ENCODE measurements at regions not wholly inside any gene's neighbourhood (a gene's known extent, or its start where the extent isn't known, plus 50 kb on each side); places are given as distances from the start of the nearest gene placed in this dataset.
A peak's percentile ranks its signal among the peaks of the same experiment; 100 is the strongest.

GRCh38 chr3:57006949-57007419 is 53.5 kb upstream of the SPATA12 start:
- Mint-ChIP-seq H3K36me3 (peaks cover 12% of the 10 kb centered on the region), H3K4me1 (peaks cover 25% of the 10 kb centered on the region), H3K27ac (no peak overlapping the region), H3K9me3 (peaks cover 6% of the 10 kb centered on the region), H3K27me3 (ENCODE audit: low read depth) (no peaks in the 10 kb centered on the region), H3K4me3 (no peak overlapping the region)
- POLR2A ChIA-PET: no interaction called here
- ATAC-seq (peak; percentile 80), DNase-seq (ENCODE audit: low spot score) (peak; percentile 60)
- TF ChIP-seq SMAD3 (CRISPR knock-in tag; IDR thresholded peaks at IDR 0.05; ENCODE audit: borderline replicate concordance): no peak
- TF ChIP-seq CTCF (IDR thresholded peaks at IDR 0.05): peak; percentile 38
- no peak for TF ChIP-seq ZNF263 (CRISPR knock-in tag; IDR thresholded peaks at IDR 0.05; ENCODE audit: low read depth)
- CTCF ChIA-PET: interaction anchor here (1.7 to 3.8 kb wide), 3 partner anchors 11 to 41 kb away, joined by 6 to 14 read pairs (median 9); no protein-coding TSS in a partner anchor

- TF ChIP-seq TCF7 (CRISPR knock-in tag; IDR thresholded peaks at IDR 0.05; ENCODE audit: low read depth): no peak
- no peak for TF ChIP-seq ETV6 (CRISPR knock-in tag; IDR thresholded peaks at IDR 0.05)
- no peak for TF ChIP-seq IRF2 (CRISPR knock-in tag; IDR thresholded peaks at IDR 0.05; ENCODE audit: borderline replicate concordance, low read depth)
- TF ChIP-seq ZNF396 (CRISPR knock-in tag; IDR thresholded peaks at IDR 0.05; ENCODE audit: borderline replicate concordance): no peak
- TF ChIP-seq FOXJ3 (CRISPR knock-in tag; IDR thresholded peaks at IDR 0.05; ENCODE audit: borderline replicate concordance): no peak
- no peak for TF ChIP-seq HMGA2 (CRISPR knock-in tag; IDR thresholded peaks at IDR 0.05)
- TF ChIP-seq ZNF532 (CRISPR knock-in tag; IDR thresholded peaks at IDR 0.05; ENCODE audit: borderline replicate concordance): no peak
- TF ChIP-seq NR3C1 (CRISPR knock-in tag; conservative IDR thresholded peaks at IDR 0.05; ENCODE audit: low read depth): no peak
- TF ChIP-seq ZNF121 (CRISPR knock-in tag; IDR thresholded peaks at IDR 0.05): no peak
- no peak for TF ChIP-seq CDX4 (CRISPR knock-in tag; IDR thresholded peaks at IDR 0.05; ENCODE audit: borderline replicate concordance)
- no peak for TF ChIP-seq ZSCAN18 (CRISPR knock-in tag; IDR thresholded peaks at IDR 0.05)
- TF ChIP-seq USF2 (CRISPR knock-in tag; IDR thresholded peaks at IDR 0.05): no peak
- no peak for TF ChIP-seq RELA (CRISPR knock-in tag; IDR thresholded peaks at IDR 0.05; ENCODE audit: borderline replicate concordance)
- no peak for TF ChIP-seq ZBTB43 (CRISPR knock-in tag; IDR thresholded peaks at IDR 0.05)
- TF ChIP-seq ZNF317 (CRISPR knock-in tag; IDR thresholded peaks at IDR 0.05; ENCODE audit: borderline replicate concordance, low read depth): no peak
- no peak for TF ChIP-seq ESRRA (CRISPR knock-in tag; IDR thresholded peaks at IDR 0.05; ENCODE audit: borderline replicate concordance)
- no peak for TF ChIP-seq ATF6 (CRISPR knock-in tag; IDR thresholded peaks at IDR 0.05)
- TF ChIP-seq MLX (CRISPR knock-in tag; IDR thresholded peaks at IDR 0.05): no peak
- H3K4me3 Mint-ChIP-seq: no peak overlapping the region
- no peak for DNase-seq (ENCODE audit: low spot score)
- peaks cover 11% of the 10 kb centered on the region for H3K9me3 Mint-ChIP-seq
- ChIA-PET POLR2A (no interaction called here), CTCF (interaction anchor here (0.6 to 3.8 kb wide), 6 partner anchors 8 to 392 kb away, joined by 3 to 14 read pairs (median 3); no protein-coding TSS in a partner anchor)
- ATAC-seq: no peak
- peaks cover 29% of the 10 kb centered on the region for H3K4me1 Mint-ChIP-seq
- peaks cover 12% of the 10 kb centered on the region for H3K36me3 Mint-ChIP-seq
- no peaks in the 10 kb centered on the region for H3K27me3 Mint-ChIP-seq (ENCODE audit: low read depth)
- H3K27ac Mint-ChIP-seq: no peak overlapping the region
Observed at GRCh38 chr3:57006179-57006657, 54.2 kb upstream of the SPATA12 start.
